ENCODE measurements at regions not wholly inside any gene's neighbourhood (a gene's known extent, or its start where the extent isn't known, plus 50 kb on each side); places are given as distances from the start of the nearest gene placed in this dataset.
A peak's percentile ranks its signal among the peaks of the same experiment; 100 is the strongest.

DNA sequence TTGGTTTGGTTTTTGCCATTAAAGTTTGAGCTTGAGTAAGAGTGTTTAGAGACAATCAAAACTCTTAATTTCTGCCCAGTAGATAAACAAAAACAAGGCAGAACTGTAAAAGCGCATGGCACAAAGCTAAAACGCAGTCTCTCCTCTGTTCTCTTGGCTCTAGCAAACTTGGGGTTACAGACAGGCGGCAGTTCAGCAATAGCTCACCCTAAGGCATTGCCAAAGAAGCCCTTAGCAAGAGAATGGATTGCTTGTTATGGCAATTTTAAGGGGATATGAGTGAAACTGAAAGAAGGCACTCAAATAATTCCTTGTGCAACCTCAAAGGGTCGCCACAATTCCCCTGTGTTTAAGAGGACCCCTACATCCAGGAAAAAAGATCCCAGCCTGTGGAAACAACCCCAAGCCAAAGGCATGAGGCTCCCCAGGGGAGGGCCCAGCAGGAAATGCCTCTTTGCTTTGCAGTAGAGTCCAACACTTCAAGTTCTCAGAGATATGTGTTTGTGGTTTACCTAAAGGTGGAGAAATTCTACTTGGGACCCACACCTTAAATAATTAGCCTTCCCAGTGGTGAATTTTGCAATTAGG, 317.0 kb upstream of the MPDZ start:
- Histone ChIP-seq H3K27me3 (ENCODE audit: insufficient read depth, low read length) (no peaks in the 10 kb centered on the region), H3K27ac (ENCODE audit: low read depth, low read length) (peak overlapping the region; percentile 88), H3K9ac (ENCODE audit: low read depth, low read length) (no peak overlapping the region), H3K4me1 (ENCODE audit: insufficient read depth, low read length) (peaks cover 24% of the 10 kb centered on the region), H3K4me3 (ENCODE audit: low read length) (no peak overlapping the region), H3K36me3 (ENCODE audit: insufficient read depth, low read length) (no peaks in the 10 kb centered on the region), H3K9me3 (ENCODE audit: insufficient read depth, low read depth, low read length) (no peaks in the 10 kb centered on the region)
- 60% methylated on average over 4 of the region's 4 CpGs for WGBS

DNA sequence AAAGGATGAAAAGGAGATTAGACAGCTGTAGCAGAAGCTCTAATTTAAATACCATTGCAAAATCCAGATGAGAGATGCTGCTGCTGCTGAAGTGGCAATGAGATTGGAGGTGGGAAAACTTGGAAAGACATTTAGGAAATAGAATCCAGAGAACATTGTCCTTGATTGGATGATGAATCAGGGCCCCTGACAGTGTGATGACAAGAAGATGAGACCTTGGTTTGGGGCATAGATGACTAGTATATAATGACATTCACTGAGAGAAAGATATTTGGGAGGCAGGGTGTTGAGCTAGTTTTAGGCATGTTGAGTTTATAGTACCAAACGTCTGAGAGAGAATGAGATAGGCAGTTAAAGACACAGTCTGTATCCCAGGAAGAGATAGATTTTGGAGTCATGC, 311.5 kb upstream of the MPDZ start:
- Histone ChIP-seq H3K9me3 (ENCODE audit: insufficient read depth, low read depth, low read length) (no peaks in the 10 kb centered on the region), H3K9ac (ENCODE audit: low read depth, low read length) (no peak overlapping the region), H3K4me3 (ENCODE audit: low read length) (no peak overlapping the region), H3K27ac (ENCODE audit: low read depth, low read length) (no peak overlapping the region), H3K36me3 (ENCODE audit: insufficient read depth, low read length) (no peaks in the 10 kb centered on the region), H3K4me1 (ENCODE audit: insufficient read depth, low read length) (peaks cover 46% of the 10 kb centered on the region), H3K27me3 (ENCODE audit: insufficient read depth, low read length) (no peaks in the 10 kb centered on the region)
- WGBS: 86% methylated on average over 1 of the region's 1 CpG

DNA sequence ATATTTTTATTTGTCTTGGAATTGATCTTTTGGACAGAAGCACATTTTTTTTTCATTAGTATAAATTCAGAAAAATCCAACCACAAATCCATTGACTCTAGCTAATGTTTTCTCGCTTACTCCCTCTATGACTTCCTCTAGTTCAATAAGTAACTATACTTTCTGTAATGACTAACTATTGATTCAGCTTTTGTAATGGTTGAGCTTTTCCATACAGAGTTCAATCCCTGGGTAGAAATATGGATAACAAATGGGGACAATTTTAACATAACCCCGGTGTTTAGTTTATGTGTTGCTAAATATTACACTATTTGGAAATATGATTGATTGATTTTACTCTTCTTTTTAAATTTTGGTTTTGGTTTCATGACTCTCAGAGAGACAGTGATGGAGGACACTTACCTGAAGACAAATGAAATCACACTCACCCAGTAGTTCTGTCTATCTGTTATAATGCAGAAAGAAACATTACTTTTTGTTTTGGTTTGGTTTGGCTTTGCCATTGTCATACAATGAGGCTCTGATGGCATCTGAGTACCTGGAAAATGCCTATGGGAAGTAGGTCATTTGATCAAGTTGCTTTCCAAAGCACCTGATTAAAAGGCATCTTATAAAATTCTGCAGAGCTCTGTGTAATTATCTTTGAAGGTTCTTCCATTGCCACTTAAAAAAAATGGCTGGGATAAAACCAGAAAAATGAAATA, 309.7 kb upstream of the MPDZ start:
- no peaks in the 10 kb centered on the region for H3K36me3 ChIP-seq (ENCODE audit: insufficient read depth, low read length)
- WGBS: 100% methylated on average over 2 of the region's 2 CpGs
- no peak overlapping the region for H3K27ac ChIP-seq (ENCODE audit: low read depth, low read length)
- peaks cover 40% of the 10 kb centered on the region for H3K4me1 ChIP-seq (ENCODE audit: insufficient read depth, low read length)
- no peak overlapping the region for H3K9ac ChIP-seq (ENCODE audit: low read depth, low read length)
- H3K27me3 ChIP-seq (ENCODE audit: insufficient read depth, low read length): no peaks in the 10 kb centered on the region
- H3K9me3 ChIP-seq (ENCODE audit: insufficient read depth, low read depth, low read length): no peaks in the 10 kb centered on the region
- no peak overlapping the region for H3K4me3 ChIP-seq (ENCODE audit: low read length)

DNA sequence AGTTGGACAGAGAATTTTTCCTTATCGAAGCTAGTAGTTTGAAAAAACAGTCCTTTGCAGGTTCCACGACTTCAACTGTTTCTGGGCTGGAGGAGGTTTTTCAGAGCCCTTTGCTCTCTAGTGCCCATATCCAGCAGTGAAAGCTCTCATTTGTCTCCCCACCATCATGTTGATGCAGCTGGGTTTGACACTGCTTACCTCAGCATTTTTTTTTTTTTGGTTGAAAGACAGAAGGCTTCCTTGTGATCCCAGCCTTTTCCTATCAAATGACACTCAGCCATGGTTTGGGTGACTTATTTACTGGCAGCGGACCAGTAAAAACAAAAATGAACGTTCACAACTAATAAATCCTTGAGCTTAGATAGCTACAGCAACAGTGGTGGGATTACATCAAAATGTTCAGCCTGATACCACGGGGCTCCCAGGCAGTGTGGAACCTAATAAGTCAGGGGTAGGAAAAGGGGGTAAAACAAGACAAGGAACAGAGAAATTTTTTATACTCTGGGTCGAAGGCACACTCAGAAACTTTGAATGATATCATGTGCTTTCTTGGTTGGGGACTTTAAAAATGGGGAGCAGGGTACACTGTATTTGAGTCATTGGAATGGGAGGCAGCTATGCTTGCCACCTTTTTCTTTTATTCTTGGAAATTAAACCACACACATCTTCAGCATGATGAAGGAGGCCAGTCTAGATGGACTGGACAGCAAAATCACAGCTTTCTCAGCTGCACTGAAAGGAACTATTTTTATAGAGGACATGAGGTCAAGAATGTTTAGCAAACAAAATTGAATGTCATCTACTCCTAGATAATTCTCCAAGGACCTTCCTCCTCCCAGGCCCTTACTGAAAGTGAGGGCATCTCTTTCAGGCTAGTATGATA, 308.9 kb upstream of the MPDZ start:
- WGBS: 88% methylated on average over 6 of the region's 6 CpGs
- Histone ChIP-seq H3K36me3 (ENCODE audit: insufficient read depth, low read length) (no peaks in the 10 kb centered on the region), H3K9me3 (ENCODE audit: insufficient read depth, low read depth, low read length) (no peaks in the 10 kb centered on the region), H3K4me3 (ENCODE audit: low read length) (no peak overlapping the region), H3K27ac (ENCODE audit: low read depth, low read length) (no peak overlapping the region), H3K4me1 (ENCODE audit: insufficient read depth, low read length) (peaks cover 40% of the 10 kb centered on the region), H3K9ac (ENCODE audit: low read depth, low read length) (no peak overlapping the region), H3K27me3 (ENCODE audit: insufficient read depth, low read length) (no peaks in the 10 kb centered on the region)

DNA sequence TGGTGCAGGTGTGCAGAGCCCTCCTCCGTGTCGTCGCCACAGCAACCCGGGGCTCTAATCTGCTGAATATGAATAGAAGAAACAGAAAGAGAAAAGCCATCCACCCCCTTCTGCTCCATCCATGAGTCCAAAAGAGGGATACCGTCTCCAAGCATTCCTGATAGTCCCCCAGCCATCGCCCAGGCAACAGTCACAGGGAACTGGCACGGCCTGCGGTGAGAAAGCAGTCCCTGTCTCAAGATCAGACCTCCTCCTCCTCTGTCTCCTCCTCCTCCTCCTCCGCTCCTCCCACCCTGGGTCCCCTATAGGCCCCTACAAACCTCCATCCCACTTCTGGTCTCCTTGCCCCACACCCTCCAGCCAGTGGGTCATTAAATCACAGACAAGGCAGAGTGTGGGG, 308.1 kb upstream of the MPDZ start:
- Histone ChIP-seq H3K4me1 (ENCODE audit: insufficient read depth, low read length) (peaks cover 40% of the 10 kb centered on the region), H3K27me3 (ENCODE audit: insufficient read depth, low read length) (no peaks in the 10 kb centered on the region), H3K36me3 (ENCODE audit: insufficient read depth, low read length) (no peaks in the 10 kb centered on the region), H3K9me3 (ENCODE audit: insufficient read depth, low read depth, low read length) (no peaks in the 10 kb centered on the region), H3K4me3 (ENCODE audit: low read length) (no peak overlapping the region), H3K9ac (ENCODE audit: low read depth, low read length) (no peak overlapping the region), H3K27ac (ENCODE audit: low read depth, low read length) (no peak overlapping the region)
- WGBS: 75% methylated on average over 5 of the region's 9 CpGs

DNA sequence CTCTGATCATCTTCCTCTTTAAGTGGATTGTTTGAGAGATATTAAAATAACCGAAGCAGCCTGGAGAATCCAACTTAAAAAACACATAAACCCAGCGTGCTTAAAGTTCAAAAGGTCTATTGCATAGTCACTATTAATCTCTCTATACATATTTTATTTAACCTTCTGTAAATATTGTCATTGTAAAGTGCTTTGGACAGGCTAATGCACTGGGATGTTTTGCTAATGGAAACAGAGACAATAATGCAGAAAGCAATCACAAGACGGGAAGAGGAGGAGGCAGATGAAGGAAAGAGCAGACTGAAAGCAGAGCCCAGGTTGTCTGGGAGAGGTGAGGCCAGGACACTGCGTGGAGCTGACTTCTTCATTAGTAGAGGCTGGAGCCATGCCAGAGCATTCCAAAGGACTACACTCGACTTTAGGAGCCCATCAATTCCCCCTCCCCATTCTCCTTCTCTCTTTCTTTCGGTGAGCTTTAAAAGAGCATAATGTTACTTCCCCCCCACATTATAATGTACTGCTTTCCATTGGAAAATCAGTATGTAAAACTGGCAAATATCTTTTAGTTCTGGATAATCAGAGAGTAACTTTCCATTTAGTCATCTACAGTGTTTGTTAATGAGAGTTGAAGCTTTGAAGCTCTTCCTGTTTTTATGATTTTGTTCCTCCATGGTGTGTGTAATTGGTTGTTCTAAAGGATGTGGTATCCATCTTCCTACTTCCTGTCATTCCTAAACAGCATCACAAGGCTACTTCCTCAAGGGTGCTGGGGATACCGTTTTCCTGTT, 307.3 kb upstream of the MPDZ start:
- no peaks in the 10 kb centered on the region for H3K27me3 ChIP-seq (ENCODE audit: insufficient read depth, low read length)
- H3K9ac ChIP-seq (ENCODE audit: low read depth, low read length): no peak overlapping the region
- no peaks in the 10 kb centered on the region for H3K36me3 ChIP-seq (ENCODE audit: insufficient read depth, low read length)
- 82% methylated on average over 5 of the region's 7 CpGs for WGBS
- peaks cover 40% of the 10 kb centered on the region for H3K4me1 ChIP-seq (ENCODE audit: insufficient read depth, low read length)
- no peak overlapping the region for H3K27ac ChIP-seq (ENCODE audit: low read depth, low read length)
- H3K9me3 ChIP-seq (ENCODE audit: insufficient read depth, low read depth, low read length): no peaks in the 10 kb centered on the region
- no peak overlapping the region for H3K4me3 ChIP-seq (ENCODE audit: low read length)

DNA sequence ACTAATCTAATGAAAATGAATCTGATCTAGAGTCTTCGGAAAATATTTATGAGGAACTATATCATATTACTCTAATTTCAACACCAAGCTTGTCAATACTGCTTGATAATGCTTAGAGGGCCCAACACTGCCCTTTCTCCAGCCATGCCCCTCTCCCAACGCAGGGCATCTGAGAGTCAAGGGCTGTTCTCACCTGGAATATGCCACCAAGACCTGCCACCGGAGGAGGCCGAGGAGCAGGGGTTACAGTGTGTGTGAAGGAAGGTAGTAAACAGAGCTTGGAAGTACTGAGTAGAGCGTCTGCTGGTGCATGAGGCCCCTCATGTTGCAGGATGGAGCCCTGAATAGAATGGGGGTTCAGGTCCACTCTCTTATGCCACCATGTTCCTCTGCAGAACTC, 301.3 kb upstream of the MPDZ start:
- Histone ChIP-seq H3K27ac (ENCODE audit: low read depth, low read length) (no peak overlapping the region), H3K9ac (ENCODE audit: low read depth, low read length) (no peak overlapping the region), H3K4me1 (ENCODE audit: insufficient read depth, low read length) (peaks cover 22% of the 10 kb centered on the region), H3K27me3 (ENCODE audit: insufficient read depth, low read length) (no peaks in the 10 kb centered on the region), H3K9me3 (ENCODE audit: insufficient read depth, low read depth, low read length) (no peaks in the 10 kb centered on the region), H3K36me3 (ENCODE audit: insufficient read depth, low read length) (no peaks in the 10 kb centered on the region), H3K4me3 (ENCODE audit: low read length) (no peak overlapping the region)
- 92% methylated on average over 4 of the region's 5 CpGs for WGBS

DNA sequence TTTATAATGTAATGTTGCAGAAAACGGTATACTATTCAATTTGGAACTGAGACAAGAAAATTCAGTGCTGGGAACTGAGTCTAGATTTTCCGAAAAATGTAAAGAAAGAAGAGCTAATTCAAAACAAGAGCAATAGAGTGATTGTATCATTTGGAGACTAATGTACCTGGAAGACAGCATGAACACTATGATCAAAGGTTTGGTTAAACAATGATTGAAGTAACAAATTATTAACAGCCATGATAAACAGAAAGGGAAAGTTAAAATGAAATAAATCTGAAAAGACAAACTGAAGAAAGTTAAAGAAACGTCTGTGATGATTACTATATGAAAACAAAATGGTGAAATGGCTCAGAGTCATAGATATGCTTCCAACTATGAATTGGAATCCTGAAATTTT, 300.6 kb upstream of the MPDZ start:
- H3K27ac ChIP-seq (ENCODE audit: low read depth, low read length): no peak overlapping the region
- peaks cover 28% of the 10 kb centered on the region for H3K4me1 ChIP-seq (ENCODE audit: insufficient read depth, low read length)
- no peaks in the 10 kb centered on the region for H3K36me3 ChIP-seq (ENCODE audit: insufficient read depth, low read length)
- H3K27me3 ChIP-seq (ENCODE audit: insufficient read depth, low read length): no peaks in the 10 kb centered on the region
- H3K9ac ChIP-seq (ENCODE audit: low read depth, low read length): no peak overlapping the region
- WGBS: 92% methylated on average over 3 of the region's 3 CpGs
- H3K9me3 ChIP-seq (ENCODE audit: insufficient read depth, low read depth, low read length): no peaks in the 10 kb centered on the region
- H3K4me3 ChIP-seq (ENCODE audit: low read length): no peak overlapping the region

DNA sequence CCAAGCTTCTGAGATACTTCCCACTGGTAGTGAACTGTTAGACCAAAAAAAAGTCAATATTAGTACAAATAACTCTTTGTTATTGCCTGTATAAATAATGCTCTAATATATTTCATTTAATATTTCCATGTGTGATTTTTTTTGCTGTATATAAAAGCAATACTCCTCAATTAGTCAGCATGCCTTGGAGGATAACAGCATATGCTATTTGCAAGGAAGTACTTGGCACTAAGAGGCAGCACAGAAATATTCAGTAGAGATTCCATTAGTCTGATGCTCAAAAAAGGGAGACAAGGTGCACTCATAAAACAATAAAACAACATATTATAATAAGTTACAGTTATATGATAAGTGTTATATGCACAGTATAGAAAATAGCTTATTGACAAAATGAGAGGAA, 296.6 kb upstream of the MPDZ start:
- Histone ChIP-seq H3K9me3 (ENCODE audit: insufficient read depth, low read depth, low read length) (no peaks in the 10 kb centered on the region), H3K4me1 (ENCODE audit: insufficient read depth, low read length) (peaks cover 30% of the 10 kb centered on the region), H3K36me3 (ENCODE audit: insufficient read depth, low read length) (no peaks in the 10 kb centered on the region), H3K27me3 (ENCODE audit: insufficient read depth, low read length) (no peaks in the 10 kb centered on the region), H3K4me3 (ENCODE audit: low read length) (no peak overlapping the region), H3K9ac (ENCODE audit: low read depth, low read length) (no peak overlapping the region), H3K27ac (ENCODE audit: low read depth, low read length) (peak overlapping the region; percentile 58; the same call in 1 of the 2 replicates)

DNA sequence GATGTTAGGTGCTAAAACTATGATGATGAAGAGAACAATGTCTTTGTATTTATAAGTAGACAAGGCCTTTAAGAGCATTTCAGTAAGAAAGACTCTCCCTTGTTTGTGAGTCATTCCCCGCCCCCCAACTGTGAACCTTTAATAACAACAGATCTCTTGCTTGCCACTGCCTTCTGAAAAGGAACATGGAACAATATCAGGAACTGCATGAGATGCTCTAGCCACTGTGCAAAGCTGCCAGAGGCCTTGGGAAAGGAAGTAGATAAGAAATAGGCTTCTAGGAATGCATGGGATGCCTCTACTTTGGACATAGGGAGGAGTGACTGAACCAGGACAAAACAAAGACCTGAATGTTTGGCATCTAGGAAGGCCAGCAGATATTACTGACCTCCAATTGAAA, 296.1 kb upstream of the MPDZ start:
- WGBS: 100% methylated on average over 1 of the region's 1 CpG
- no peak overlapping the region for H3K9ac ChIP-seq (ENCODE audit: low read depth, low read length)
- peaks cover 30% of the 10 kb centered on the region for H3K4me1 ChIP-seq (ENCODE audit: insufficient read depth, low read length)
- H3K4me3 ChIP-seq (ENCODE audit: low read length): no peak overlapping the region
- no peaks in the 10 kb centered on the region for H3K9me3 ChIP-seq (ENCODE audit: insufficient read depth, low read depth, low read length)
- no peaks in the 10 kb centered on the region for H3K27me3 ChIP-seq (ENCODE audit: insufficient read depth, low read length)
- peak overlapping the region; percentile 58; the same call in 1 of the 2 replicates for H3K27ac ChIP-seq (ENCODE audit: low read depth, low read length)
- no peaks in the 10 kb centered on the region for H3K36me3 ChIP-seq (ENCODE audit: insufficient read depth, low read length)
